ENCODE measurements at regions not wholly inside any gene's neighbourhood (a gene's known extent, or its start where the extent isn't known, plus 50 kb on each side); places are given as distances from the start of the nearest gene placed in this dataset.

DNA sequence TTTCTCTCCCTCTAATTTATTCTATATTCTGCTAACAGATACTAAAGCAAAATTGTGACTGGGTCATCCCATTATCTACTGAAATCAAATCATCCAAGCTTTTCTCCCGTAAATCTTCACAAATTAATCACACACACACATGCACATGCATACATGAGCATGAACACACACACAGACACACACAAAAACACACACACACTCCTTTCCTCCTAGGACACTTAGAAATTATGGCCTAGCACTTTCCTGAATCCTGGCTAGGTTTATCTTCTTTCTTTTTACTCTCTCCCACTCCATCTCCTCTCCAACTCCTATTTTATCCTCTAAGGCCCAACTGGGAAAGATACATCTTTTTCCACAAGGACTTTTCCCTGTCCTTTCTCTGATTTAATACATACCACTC is 255.6 kb upstream of the G2E3 start:
- Mint-ChIP-seq H3K36me3 (ENCODE audit: insufficient read depth, unreplicated experiment) (no peaks in the 10 kb centered on the region), H3K27me3 (ENCODE audit: unreplicated experiment) (peaks cover 18% of the 10 kb centered on the region), H3K4me3 (ENCODE audit: low read depth, unreplicated experiment) (no peak overlapping the region), H3K4me1 (ENCODE audit: low read depth, unreplicated experiment) (no peaks in the 10 kb centered on the region), H3K9me3 (ENCODE audit: low read depth, unreplicated experiment) (no peaks in the 10 kb centered on the region), H3K27ac (ENCODE audit: unreplicated experiment) (no peak overlapping the region)
- intact Hi-C loops (cut with micrococcal nuclease; ENCODE audit: unreplicated experiment): no loop called here
- BruUV-seq (replicated peaks): no TSS peak
- CTCF ChIA-PET: no interaction called here
- TF ChIP-seq, protein P1, sequence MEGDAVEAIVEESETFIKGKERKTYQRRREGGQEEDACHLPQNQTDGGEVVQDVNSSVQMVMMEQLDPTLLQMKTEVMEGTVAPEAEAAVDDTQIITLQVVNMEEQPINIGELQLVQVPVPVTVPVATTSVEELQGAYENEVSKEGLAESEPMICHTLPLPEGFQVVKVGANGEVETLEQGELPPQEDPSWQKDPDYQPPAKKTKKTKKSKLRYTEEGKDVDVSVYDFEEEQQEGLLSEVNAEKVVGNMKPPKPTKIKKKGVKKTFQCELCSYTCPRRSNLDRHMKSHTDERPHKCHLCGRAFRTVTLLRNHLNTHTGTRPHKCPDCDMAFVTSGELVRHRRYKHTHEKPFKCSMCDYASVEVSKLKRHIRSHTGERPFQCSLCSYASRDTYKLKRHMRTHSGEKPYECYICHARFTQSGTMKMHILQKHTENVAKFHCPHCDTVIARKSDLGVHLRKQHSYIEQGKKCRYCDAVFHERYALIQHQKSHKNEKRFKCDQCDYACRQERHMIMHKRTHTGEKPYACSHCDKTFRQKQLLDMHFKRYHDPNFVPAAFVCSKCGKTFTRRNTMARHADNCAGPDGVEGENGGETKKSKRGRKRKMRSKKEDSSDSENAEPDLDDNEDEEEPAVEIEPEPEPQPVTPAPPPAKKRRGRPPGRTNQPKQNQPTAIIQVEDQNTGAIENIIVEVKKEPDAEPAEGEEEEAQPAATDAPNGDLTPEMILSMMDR (IDR thresholded peaks at IDR 0.05; ENCODE audit: unreplicated experiment): no peak
- DNase-seq: no peak

DNA sequence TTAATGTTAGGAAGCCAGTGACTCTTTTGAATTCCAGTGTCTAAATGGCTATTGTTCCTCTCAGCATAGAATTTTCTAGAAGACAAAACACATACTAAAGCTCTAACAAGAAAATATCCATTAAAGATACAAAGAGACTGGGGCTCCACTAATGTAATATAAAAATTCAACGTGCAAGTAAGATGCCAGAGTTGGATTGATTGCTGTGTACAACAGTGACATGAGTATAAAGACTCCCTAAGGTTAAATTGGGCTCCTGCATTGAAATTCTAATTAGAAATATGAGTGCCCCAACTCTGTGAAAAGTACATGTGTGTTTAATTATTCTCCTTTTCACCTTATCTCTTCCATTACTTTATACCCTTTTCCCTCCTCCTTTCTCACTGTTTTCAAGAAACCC is 253.6 kb upstream of the G2E3 start:
- Mint-ChIP-seq H3K36me3 (ENCODE audit: insufficient read depth, unreplicated experiment) (no peaks in the 10 kb centered on the region), H3K27ac (ENCODE audit: unreplicated experiment) (no peak overlapping the region), H3K4me1 (ENCODE audit: low read depth, unreplicated experiment) (no peaks in the 10 kb centered on the region), H3K9me3 (ENCODE audit: low read depth, unreplicated experiment) (no peaks in the 10 kb centered on the region), H3K4me3 (ENCODE audit: low read depth, unreplicated experiment) (no peak overlapping the region), H3K27me3 (ENCODE audit: unreplicated experiment) (peaks cover 18% of the 10 kb centered on the region)
- TF ChIP-seq, protein P1 (IDR thresholded peaks at IDR 0.05; ENCODE audit: unreplicated experiment): no peak
- intact Hi-C loops (cut with micrococcal nuclease; ENCODE audit: unreplicated experiment): no loop called here
- BruUV-seq (replicated peaks): no TSS peak
- DNase-seq: no peak
- CTCF ChIA-PET: interaction anchor here (0.6 kb wide), 1 partner anchor 105 kb away, joined by 4 read pairs; no protein-coding TSS in a partner anchor

DNA sequence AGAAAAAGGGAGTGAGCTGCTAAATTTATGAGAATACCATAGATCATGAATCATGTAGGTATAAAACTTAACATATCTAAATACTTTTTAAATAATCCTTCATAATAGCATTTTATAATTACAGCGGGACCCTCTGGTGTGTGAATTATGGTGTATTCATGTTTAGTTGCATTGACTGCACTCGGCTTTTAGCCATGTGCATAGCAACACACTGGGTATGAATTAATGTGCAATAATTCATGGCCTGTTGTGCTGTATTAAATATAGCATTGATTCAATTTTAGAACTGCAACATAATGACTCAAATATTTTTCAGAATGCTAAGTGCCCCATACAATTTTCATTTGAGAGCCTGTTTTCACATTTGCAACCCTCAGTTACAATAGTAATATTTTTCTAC is 249.6 kb upstream of the G2E3 start:
- no peak for DNase-seq
- H3K4me3 Mint-ChIP-seq (ENCODE audit: low read depth, unreplicated experiment): no peak overlapping the region
- no peaks in the 10 kb centered on the region for H3K4me1 Mint-ChIP-seq (ENCODE audit: low read depth, unreplicated experiment)
- intact Hi-C loops (cut with micrococcal nuclease; ENCODE audit: unreplicated experiment): no loop called here
- TF ChIP-seq, protein P1 (IDR thresholded peaks at IDR 0.05; ENCODE audit: unreplicated experiment): no peak
- CTCF ChIA-PET: no interaction called here
- peaks cover 34% of the 10 kb centered on the region for H3K27me3 Mint-ChIP-seq (ENCODE audit: unreplicated experiment)
- BruUV-seq (replicated peaks): no TSS peak
- no peaks in the 10 kb centered on the region for H3K9me3 Mint-ChIP-seq (ENCODE audit: low read depth, unreplicated experiment)
- H3K36me3 Mint-ChIP-seq (ENCODE audit: insufficient read depth, unreplicated experiment): no peaks in the 10 kb centered on the region
- no peak overlapping the region for H3K27ac Mint-ChIP-seq (ENCODE audit: unreplicated experiment)

DNA sequence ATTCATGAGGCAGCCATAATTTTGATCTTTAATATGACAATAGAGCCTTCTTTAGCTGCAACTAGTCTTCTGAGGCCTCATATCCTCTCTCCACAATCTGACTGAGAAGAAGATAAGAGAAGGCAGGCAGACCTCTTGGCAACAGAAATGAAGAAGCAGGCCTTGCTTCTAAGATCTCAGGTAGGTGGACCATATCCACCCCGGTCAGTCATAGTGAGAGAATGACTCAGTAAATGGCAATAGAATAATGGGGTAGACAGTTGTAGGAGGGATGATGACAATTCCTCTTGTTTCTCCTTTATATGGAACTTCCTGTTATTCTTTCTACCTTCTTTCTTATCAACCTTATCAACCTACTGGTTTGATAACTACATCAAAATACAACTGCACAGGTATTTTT is 246.7 kb upstream of the G2E3 start:
- intact Hi-C loops (cut with micrococcal nuclease; ENCODE audit: unreplicated experiment): no loop called here
- CTCF ChIA-PET: no interaction called here
- Mint-ChIP-seq H3K9me3 (ENCODE audit: low read depth, unreplicated experiment) (no peaks in the 10 kb centered on the region), H3K27me3 (ENCODE audit: unreplicated experiment) (peaks cover 37% of the 10 kb centered on the region), H3K36me3 (ENCODE audit: insufficient read depth, unreplicated experiment) (no peaks in the 10 kb centered on the region), H3K27ac (ENCODE audit: unreplicated experiment) (no peak overlapping the region), H3K4me1 (ENCODE audit: low read depth, unreplicated experiment) (no peaks in the 10 kb centered on the region), H3K4me3 (ENCODE audit: low read depth, unreplicated experiment) (no peak overlapping the region)
- TF ChIP-seq, protein P1 (IDR thresholded peaks at IDR 0.05; ENCODE audit: unreplicated experiment): no peak
- no peak for DNase-seq
- BruUV-seq (replicated peaks): no TSS peak

DNA sequence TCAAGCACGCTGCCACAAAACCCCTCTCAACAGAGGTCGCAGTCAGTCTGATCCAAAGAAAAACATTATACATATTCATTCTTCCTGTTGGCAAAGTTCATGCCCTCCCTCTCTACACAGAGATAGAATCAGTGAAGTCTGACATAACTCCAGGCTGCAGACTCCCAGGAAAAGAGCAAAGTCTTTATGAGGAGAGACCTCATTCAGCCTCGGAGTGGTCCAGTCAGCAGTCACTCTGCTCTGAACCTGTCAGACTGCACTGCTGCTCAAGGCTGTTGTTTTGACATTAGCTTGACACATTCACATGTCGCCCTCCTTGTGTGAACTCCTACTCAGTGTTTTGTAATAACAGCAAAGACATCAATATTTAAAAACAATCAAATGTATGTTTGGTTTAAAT is 241.2 kb upstream of the G2E3 start:
- Mint-ChIP-seq H3K36me3 (ENCODE audit: insufficient read depth, unreplicated experiment) (no peaks in the 10 kb centered on the region), H3K27ac (ENCODE audit: unreplicated experiment) (no peak overlapping the region)

More for the DNA sequence above, 241.2 kb upstream of the G2E3 start:
- intact Hi-C loops (cut with micrococcal nuclease; ENCODE audit: unreplicated experiment): no loop called here
- Mint-ChIP-seq H3K4me3 (ENCODE audit: low read depth, unreplicated experiment) (no peak overlapping the region), H3K4me1 (ENCODE audit: low read depth, unreplicated experiment) (no peaks in the 10 kb centered on the region), H3K27me3 (ENCODE audit: unreplicated experiment) (peaks cover 63% of the 10 kb centered on the region), H3K9me3 (ENCODE audit: low read depth, unreplicated experiment) (no peaks in the 10 kb centered on the region)
- CTCF ChIA-PET: no interaction called here
- no TSS peak for BruUV-seq (replicated peaks)
- no peak for DNase-seq
- TF ChIP-seq, protein P1 (IDR thresholded peaks at IDR 0.05; ENCODE audit: unreplicated experiment): no peak
